WERI-Rb-1 (cell line): ENCODE measurements at regions not wholly inside any gene's neighbourhood (a gene's known extent, or its start where the extent isn't known, plus 50 kb on each side); places are given as distances from the start of the nearest gene placed in this dataset.

Source experiments
- DNase-seq: peaks from one replicate; pipeline ENCODE4 v3.0.0-alpha.2; 2020
- H3K27ac ChIP-seq: fragments of 250-450 bp; sonication (Bioruptor Pico); 2 replicates; pipeline ENCODE4 v1.5.1; 2020; ENCODE audit warnings: mild to moderate bottlenecking, moderate library complexity
- H3K27me3 ChIP-seq: fragments of 250-450 bp; sonication (Bioruptor Pico); 2 replicates; pipeline ENCODE4 v1.5.1; 2021; ENCODE audit warnings: mild to moderate bottlenecking, low read depth, moderate library complexity; ENCODE audit not compliant: insufficient read depth, severe bottlenecking
- H3K36me3 ChIP-seq: fragments of 250-450 bp; sonication (Bioruptor Pico); 2 replicates; pipeline ENCODE4 v1.5.1; 2020; ENCODE audit warnings: mild to moderate bottlenecking, moderate library complexity
- H3K4me3 ChIP-seq: 2 replicates; pipeline ENCODE4 v1.5.1; 2011; ENCODE audit warnings: low read depth, mild to moderate bottlenecking, control low read depth, low read length
- H3K9me3 ChIP-seq: fragments of 250-450 bp; sonication (Bioruptor Pico); 2 replicates; pipeline ENCODE4 v1.5.1; 2021; ENCODE audit warnings: mild to moderate bottlenecking, moderate library complexity; ENCODE audit not compliant: severe bottlenecking
- CTCF ChIP-seq: IDR thresholded peaks from 2 replicates; pipeline ENCODE4 v1.5.1; 2011; ENCODE audit warnings: low read depth, mild to moderate bottlenecking, control low read depth, inconsistent platforms, low read length

GRCh38 chr17:77686903-77687302 is 271.6 kb upstream of the TNRC6C start:
- Histone ChIP-seq H3K36me3 (no peaks in the 10 kb centered on the region), H3K9me3 (no peaks in the 10 kb centered on the region), H3K4me3 (no peak overlapping the region), H3K27ac (no peak overlapping the region), H3K27me3 (no peaks in the 10 kb centered on the region)
- TF ChIP-seq CTCF: no peak
- DNase-seq: no peak

- no peaks in the 10 kb centered on the region for H3K27me3 ChIP-seq
- TF ChIP-seq CTCF: no peak
- H3K9me3 ChIP-seq: no peaks in the 10 kb centered on the region
Observed at GRCh38 chr17:77687417-77687816, 271.1 kb upstream of the TNRC6C start.

GRCh38 chr17:77687921-77688320 is 270.6 kb upstream of the TNRC6C start:
- no peak overlapping the region for H3K4me3 ChIP-seq
- DNase-seq: peak; percentile 4
- no peaks in the 10 kb centered on the region for H3K27me3 ChIP-seq
- H3K36me3 ChIP-seq: no peaks in the 10 kb centered on the region
- H3K9me3 ChIP-seq: no peaks in the 10 kb centered on the region
- no peak for TF ChIP-seq CTCF
- H3K27ac ChIP-seq: no peak overlapping the region

More at GRCh38 chr17:77687417-77687816, 271.1 kb upstream of the TNRC6C start:
- DNase-seq: no peak
- Histone ChIP-seq H3K4me3 (no peak overlapping the region), H3K27ac (no peak overlapping the region), H3K36me3 (no peaks in the 10 kb centered on the region)

GRCh38 chr17:77688369-77688768 is 270.1 kb upstream of the TNRC6C start:
- Histone ChIP-seq H3K9me3 (no peaks in the 10 kb centered on the region), H3K4me3 (no peak overlapping the region), H3K36me3 (no peaks in the 10 kb centered on the region), H3K27ac (no peak overlapping the region), H3K27me3 (no peaks in the 10 kb centered on the region)
- peak; percentile 5 for DNase-seq
- no peak for TF ChIP-seq CTCF

GRCh38 chr17:77690271-77691161 is 268.0 kb upstream of the TNRC6C start:
- Histone ChIP-seq H3K9me3 (no peaks in the 10 kb centered on the region), H3K27ac (no peak overlapping the region), H3K36me3 (no peaks in the 10 kb centered on the region), H3K4me3 (0 out of 2 replicates have a peak overlapping the region, but pooled peaks have one; percentile 2), H3K27me3 (no peaks in the 10 kb centered on the region)
- DNase-seq: no peak
- TF ChIP-seq CTCF: no peak
